Mucosa of descending colon (tissue), 3 donors: ENCODE measurements at regions not wholly inside any gene's neighbourhood (a gene's known extent, or its start where the extent isn't known, plus 50 kb on each side); places are given as distances from the start of the nearest gene placed in this dataset.
A peak's percentile ranks its signal among the peaks of the same experiment; 100 is the strongest.
"Not testable (repeated sequence)": the region's sequence is repeated elsewhere in the genome, so short reads cannot be mapped to it uniquely, and the experiment has no call there.

Experiments used
- ATAC-seq: fragments of 200-7000 bp; cut with Tn5 transposase; one replicate; pipeline ENCODE4 v1.9.1; 2020; ENCODE audit warnings: mild to moderate bottlenecking, moderate library complexity
- DNase-seq, 3 donors: peaks; one replicate each; pipeline ENCODE4 v3.0.0-alpha.2; 2020
- H3K36me3 ChIP-seq: fragments of 200-600 bp; one replicate; pipeline ENCODE4 v1.8.0; 2021; ENCODE audit warnings: low read depth, mild to moderate bottlenecking
- H3K4me1 ChIP-seq: fragments of 200-600 bp; one replicate; pipeline ENCODE4 v1.8.0; 2021; ENCODE audit warnings: low read depth, mild to moderate bottlenecking
- H3K4me3 ChIP-seq: fragments of 200-600 bp; one replicate; pipeline ENCODE4 v1.8.0; 2021; ENCODE audit warnings: mild to moderate bottlenecking
- H3K9me3 ChIP-seq: fragments of 200-600 bp; one replicate; pipeline ENCODE4 v1.8.0; 2021; ENCODE audit warnings: mild to moderate bottlenecking
- CTCF ChIP-seq: fragments of 200-600 bp; IDR thresholded peaks from one replicate; pipeline ENCODE4 v1.8.0; 2022; ENCODE audit warnings: antibody characterized with exemption, mild to moderate bottlenecking
- intact Hi-C, 2 donors: fragments of 100-400 bp; cut with DNase I in 1 of 2; cut with micrococcal nuclease in 1 of 2; formaldehyde crosslinking; loops; one replicate each; pipeline versions ENCODE4 v1.11.0 to v1.11.1; 2022; cut with DNase I, micrococcal nuclease
- donor health status: DM: no; HTN: no; CAD: no; lungs with moderate emphysema.
- donor health status: DM: no; HTN: no; CAD: no.
- donor health status: DM: no; HTN: yes; CAD: no.

- ATAC-seq, result no peak
- no peak overlapping the region for H3K4me3 ChIP-seq
- intact Hi-C loops, result no loop called here
- TF ChIP-seq CTCF, result no peak
- no peaks in the 10 kb centered on the region for H3K36me3 ChIP-seq
- H3K4me1 ChIP-seq, result no peaks in the 10 kb centered on the region
- DNase-seq, result no peak
- H3K9me3 ChIP-seq, result no peaks in the 10 kb centered on the region
These were observed 67.6 kb upstream of the TMC1 start for GRCh38 chr9:72453797-72454196.

- H3K36me3 ChIP-seq, H3K4me3 ChIP-seq, intact Hi-C loops, ATAC-seq, H3K9me3 ChIP-seq, DNase-seq, H3K4me1 ChIP-seq: not testable (repeated sequence)
These were observed 75.2 kb upstream of the TMC1 start for GRCh38 chr9:72446241-72446640.

GRCh38 chr9:72445306-72445995 lies 76.0 kb upstream of the TMC1 start:
- no peaks in the 10 kb centered on the region for H3K4me1 ChIP-seq
- H3K4me3 ChIP-seq, result no peak overlapping the region
- H3K36me3 ChIP-seq, result no peaks in the 10 kb centered on the region
- no peak for TF ChIP-seq CTCF
- no peaks in the 10 kb centered on the region for H3K9me3 ChIP-seq
- intact Hi-C loops, result no loop called here
- DNase-seq, result no peak
- ATAC-seq, result no peak

GRCh38 chr9:72444435-72444834 lies 77.0 kb upstream of the TMC1 start:
- intact Hi-C loops, result no loop called here
- DNase-seq (no peak), ATAC-seq (no peak)
- Histone ChIP-seq H3K9me3 (no peaks in the 10 kb centered on the region), H3K4me1 (no peaks in the 10 kb centered on the region), H3K36me3 (no peaks in the 10 kb centered on the region), H3K4me3 (no peak overlapping the region)
- TF ChIP-seq CTCF, result no peak

GRCh38 chr9:72443855-72444254 lies 77.6 kb upstream of the TMC1 start:
- no peaks in the 10 kb centered on the region for H3K9me3 ChIP-seq
- no peaks in the 10 kb centered on the region for H3K36me3 ChIP-seq
- no peak for TF ChIP-seq CTCF
- no peak overlapping the region for H3K4me3 ChIP-seq
- peak; percentile 63 for ATAC-seq
- no peak for DNase-seq
- H3K4me1 ChIP-seq, result no peaks in the 10 kb centered on the region
- intact Hi-C loops, result no loop called here

- H3K4me1 ChIP-seq, result no peaks in the 10 kb centered on the region
- ATAC-seq (peak; percentile 68), DNase-seq (no peak)
- no peak for TF ChIP-seq CTCF
- H3K9me3 ChIP-seq, result no peaks in the 10 kb centered on the region
- H3K4me3 ChIP-seq, result no peak overlapping the region
- no peaks in the 10 kb centered on the region for H3K36me3 ChIP-seq
- intact Hi-C loops, result no loop called here
These were observed 77.0 kb upstream of the ZFAND5 start for GRCh38 chr9:72441848-72442607.
